ENCODE measurements at regions not wholly inside any gene's neighbourhood (a gene's known extent, or its start where the extent isn't known, plus 50 kb on each side); places are given as distances from the start of the nearest gene placed in this dataset.
"Not testable (repeated sequence)": the region's sequence is repeated elsewhere in the genome, so short reads cannot be mapped to it uniquely, and the experiment has no call there.

GRCh38 chr14:44771496-44771895, 190.3 kb downstream of the KLHL28 start:
- Mint-ChIP-seq H3K27ac (no peak overlapping the region), H3K4me1 (ENCODE audit: low read depth) (peaks cover 16% of the 10 kb centered on the region), H3K36me3 (ENCODE audit: low read depth) (no peaks in the 10 kb centered on the region), H3K9me3 (no peaks in the 10 kb centered on the region), H3K4me3 (no peak overlapping the region), H3K27me3 (peaks cover 6% of the 10 kb centered on the region)
- no peak for DNase-seq

GRCh38 chr14:44770201-44770600, 191.5 kb downstream of the KLHL28 start:
- Mint-ChIP-seq H3K4me3 (no peak overlapping the region), H3K9me3 (no peaks in the 10 kb centered on the region), H3K4me1 (ENCODE audit: low read depth) (peaks cover 16% of the 10 kb centered on the region), H3K27ac (no peak overlapping the region), H3K27me3 (peaks cover 11% of the 10 kb centered on the region), H3K36me3 (ENCODE audit: low read depth) (no peaks in the 10 kb centered on the region)
- DNase-seq, result no peak

GRCh38 chr14:44768935-44769334, 192.8 kb downstream of the KLHL28 start:
- no peak overlapping the region for H3K27ac Mint-ChIP-seq
- no peaks in the 10 kb centered on the region for H3K9me3 Mint-ChIP-seq
- no peak overlapping the region for H3K4me3 Mint-ChIP-seq
- H3K27me3 Mint-ChIP-seq, result peaks cover 11% of the 10 kb centered on the region
- DNase-seq, result no peak
- H3K36me3 Mint-ChIP-seq (ENCODE audit: low read depth), result no peaks in the 10 kb centered on the region
- H3K4me1 Mint-ChIP-seq (ENCODE audit: low read depth), result peaks cover 16% of the 10 kb centered on the region

- no peaks in the 10 kb centered on the region for H3K36me3 Mint-ChIP-seq (ENCODE audit: low read depth)
- H3K9me3 Mint-ChIP-seq, result no peaks in the 10 kb centered on the region
These were observed 194.0 kb downstream of the KLHL28 start for GRCh38 chr14:44767646-44768173.

GRCh38 chr14:44766285-44766684, 195.5 kb downstream of the KLHL28 start:
- no peak for DNase-seq
- Mint-ChIP-seq H3K4me3 (no peak overlapping the region), H3K36me3 (ENCODE audit: low read depth) (no peaks in the 10 kb centered on the region), H3K9me3 (no peaks in the 10 kb centered on the region), H3K4me1 (ENCODE audit: low read depth) (peaks cover 16% of the 10 kb centered on the region), H3K27ac (no peak overlapping the region), H3K27me3 (peaks cover 11% of the 10 kb centered on the region)

More at GRCh38 chr14:44767646-44768173, 194.0 kb downstream of the KLHL28 start:
- peaks cover 16% of the 10 kb centered on the region for H3K4me1 Mint-ChIP-seq (ENCODE audit: low read depth)
- peaks cover 11% of the 10 kb centered on the region for H3K27me3 Mint-ChIP-seq
- H3K4me3 Mint-ChIP-seq, result no peak overlapping the region
- DNase-seq, result no peak
- no peak overlapping the region for H3K27ac Mint-ChIP-seq

GRCh38 chr14:44763356-44763755, 198.4 kb downstream of the KLHL28 start:
- H3K4me3 Mint-ChIP-seq, result no peak overlapping the region
- H3K4me1 Mint-ChIP-seq (ENCODE audit: low read depth), result peaks cover 6% of the 10 kb centered on the region
- H3K27ac Mint-ChIP-seq, result no peak overlapping the region
- no peak for DNase-seq
- peaks cover 5% of the 10 kb centered on the region for H3K27me3 Mint-ChIP-seq
- no peaks in the 10 kb centered on the region for H3K9me3 Mint-ChIP-seq
- H3K36me3 Mint-ChIP-seq (ENCODE audit: low read depth), result no peaks in the 10 kb centered on the region

- Mint-ChIP-seq H3K27me3 (no peaks in the 10 kb centered on the region), H3K9me3 (no peaks in the 10 kb centered on the region), H3K4me3 (no peak overlapping the region), H3K36me3 (ENCODE audit: low read depth) (no peaks in the 10 kb centered on the region), H3K4me1 (ENCODE audit: low read depth) (no peaks in the 10 kb centered on the region), H3K27ac (no peak overlapping the region)
- DNase-seq, result no peak
These were observed 202.5 kb downstream of the KLHL28 start for GRCh38 chr14:44759277-44759676.

- Mint-ChIP-seq H3K27me3 (no peaks in the 10 kb centered on the region), H3K4me1 (ENCODE audit: low read depth) (no peaks in the 10 kb centered on the region), H3K9me3 (no peaks in the 10 kb centered on the region), H3K4me3 (no peak overlapping the region), H3K27ac (no peak overlapping the region), H3K36me3 (ENCODE audit: low read depth) (no peaks in the 10 kb centered on the region)
- DNase-seq, result no peak
These were observed 205.2 kb downstream of the KLHL28 start for GRCh38 chr14:44756554-44756953.

- Mint-ChIP-seq H3K9me3 (peaks cover 5% of the 10 kb centered on the region), H3K36me3 (ENCODE audit: low read depth) (no peaks in the 10 kb centered on the region), H3K4me1 (ENCODE audit: low read depth) (no peaks in the 10 kb centered on the region), H3K4me3 (no peak overlapping the region), H3K27me3 (peaks cover 3% of the 10 kb centered on the region), H3K27ac (no peak overlapping the region)
- DNase-seq, result no peak
These were observed 216.4 kb downstream of the KLHL28 start for GRCh38 chr14:44745371-44745770.

- Mint-ChIP-seq H3K4me1 (ENCODE audit: low read depth) (no peaks in the 10 kb centered on the region), H3K4me3 (no peak overlapping the region), H3K36me3 (ENCODE audit: low read depth) (no peaks in the 10 kb centered on the region), H3K9me3 (peaks cover under 1% of the 10 kb centered on the region), H3K27me3 (no peaks in the 10 kb centered on the region), H3K27ac (no peak overlapping the region)
- no peak for DNase-seq
These were observed 219.5 kb downstream of the KLHL28 start for GRCh38 chr14:44742202-44742601.

GRCh38 chr14:44741431-44741830, 220.3 kb downstream of the KLHL28 start:
- H3K4me1 Mint-ChIP-seq (ENCODE audit: low read depth), result no peaks in the 10 kb centered on the region
- no peak for DNase-seq
- no peaks in the 10 kb centered on the region for H3K36me3 Mint-ChIP-seq (ENCODE audit: low read depth)
- H3K27me3 Mint-ChIP-seq, result no peaks in the 10 kb centered on the region
- no peak overlapping the region for H3K27ac Mint-ChIP-seq
- no peak overlapping the region for H3K4me3 Mint-ChIP-seq
- H3K9me3 Mint-ChIP-seq, result no peaks in the 10 kb centered on the region

GRCh38 chr14:44736326-44736725, 225.4 kb downstream of the KLHL28 start:
- Mint-ChIP-seq H3K27ac (no peak overlapping the region), H3K4me1 (ENCODE audit: low read depth) (no peaks in the 10 kb centered on the region), H3K27me3 (no peaks in the 10 kb centered on the region), H3K9me3 (no peaks in the 10 kb centered on the region), H3K36me3 (ENCODE audit: low read depth) (no peaks in the 10 kb centered on the region), H3K4me3 (no peak overlapping the region)
- DNase-seq, result no peak

- H3K27me3 Mint-ChIP-seq, result no peaks in the 10 kb centered on the region
These were observed 225.1 kb upstream of the FSCB start for GRCh38 chr14:44732144-44732543.

GRCh38 chr14:44730860-44731259, 223.8 kb upstream of the FSCB start:
- no peak overlapping the region for H3K4me3 Mint-ChIP-seq

More at GRCh38 chr14:44732144-44732543, 225.1 kb upstream of the FSCB start:
- H3K36me3 Mint-ChIP-seq (ENCODE audit: low read depth), result no peaks in the 10 kb centered on the region
- no peaks in the 10 kb centered on the region for H3K4me1 Mint-ChIP-seq (ENCODE audit: low read depth)
- no peak overlapping the region for H3K4me3 Mint-ChIP-seq
- no peak overlapping the region for H3K27ac Mint-ChIP-seq
- no peak for DNase-seq
- no peaks in the 10 kb centered on the region for H3K9me3 Mint-ChIP-seq

GRCh38 chr14:44721395-44721794, 214.3 kb upstream of the FSCB start:
- peaks cover 14% of the 10 kb centered on the region for H3K9me3 Mint-ChIP-seq
- H3K27ac Mint-ChIP-seq; H3K36me3 Mint-ChIP-seq (ENCODE audit: low read depth); H3K4me3 Mint-ChIP-seq; H3K4me1 Mint-ChIP-seq (ENCODE audit: low read depth); DNase-seq; H3K27me3 Mint-ChIP-seq: not testable (repeated sequence)

More at GRCh38 chr14:44730860-44731259, 223.8 kb upstream of the FSCB start:
- no peaks in the 10 kb centered on the region for H3K4me1 Mint-ChIP-seq (ENCODE audit: low read depth)
- no peak for DNase-seq
- no peaks in the 10 kb centered on the region for H3K36me3 Mint-ChIP-seq (ENCODE audit: low read depth)
- H3K27me3 Mint-ChIP-seq, result no peaks in the 10 kb centered on the region
- H3K9me3 Mint-ChIP-seq, result no peaks in the 10 kb centered on the region
- H3K27ac Mint-ChIP-seq, result no peak overlapping the region

- H3K4me3 Mint-ChIP-seq, result no peak overlapping the region
- DNase-seq, result no peak
These were observed 213.6 kb upstream of the FSCB start for GRCh38 chr14:44720707-44721106.

More at GRCh38 chr14:44720707-44721106, 213.6 kb upstream of the FSCB start:
- peaks cover 14% of the 10 kb centered on the region for H3K9me3 Mint-ChIP-seq
- H3K36me3 Mint-ChIP-seq (ENCODE audit: low read depth), result no peaks in the 10 kb centered on the region
- H3K27me3 Mint-ChIP-seq, result no peaks in the 10 kb centered on the region
- no peaks in the 10 kb centered on the region for H3K4me1 Mint-ChIP-seq (ENCODE audit: low read depth)
- H3K27ac Mint-ChIP-seq, result no peak overlapping the region

Measured in activated T-cell treated with anti-CD3 and anti-CD28 coated beads, Interleukin-2, amount 50 U/mL, for 24 hours (primary cell).